Dendritic cell treated with granulocyte-macrophage colony-stimulating factor and Interleukin-4, amounts not matched to agents 40 ng/mL and 50 ng/mL, for 4 days (primary cell): ENCODE measurements at regions not wholly inside any gene's neighbourhood (a gene's known extent, or its start where the extent isn't known, plus 50 kb on each side); places are given as distances from the start of the nearest gene placed in this dataset.
"Not testable (repeated sequence)": the region's sequence is repeated elsewhere in the genome, so short reads cannot be mapped to it uniquely, and the experiment has no call there.

Experiments used
- H3K27ac Mint-ChIP-seq: one replicate; pipeline ENCODE4 v1.8.0; 2022; ENCODE audit warnings: mild to moderate bottlenecking, mixed read lengths
- H3K27me3 Mint-ChIP-seq: one replicate; pipeline ENCODE4 v1.8.0; 2022; ENCODE audit warnings: mild to moderate bottlenecking, mixed read lengths
- H3K36me3 Mint-ChIP-seq: one replicate; pipeline ENCODE4 v1.8.0; 2022; ENCODE audit warnings: low read depth, mixed read lengths
- H3K4me1 Mint-ChIP-seq: one replicate; pipeline ENCODE4 v1.8.0; 2022; ENCODE audit warnings: low read depth, mixed read lengths
- H3K4me3 Mint-ChIP-seq: one replicate; pipeline ENCODE4 v1.8.0; 2022; ENCODE audit warnings: mild to moderate bottlenecking, moderate library complexity, mixed read lengths
- H3K9me3 Mint-ChIP-seq: one replicate; pipeline ENCODE4 v1.8.0; 2022; ENCODE audit warnings: mixed read lengths
- intact Hi-C: fragments of 100-400 bp; cut with micrococcal nuclease; formaldehyde crosslinking; loops from one replicate; pipeline ENCODE4 v1.15.0; 2022

DNA sequence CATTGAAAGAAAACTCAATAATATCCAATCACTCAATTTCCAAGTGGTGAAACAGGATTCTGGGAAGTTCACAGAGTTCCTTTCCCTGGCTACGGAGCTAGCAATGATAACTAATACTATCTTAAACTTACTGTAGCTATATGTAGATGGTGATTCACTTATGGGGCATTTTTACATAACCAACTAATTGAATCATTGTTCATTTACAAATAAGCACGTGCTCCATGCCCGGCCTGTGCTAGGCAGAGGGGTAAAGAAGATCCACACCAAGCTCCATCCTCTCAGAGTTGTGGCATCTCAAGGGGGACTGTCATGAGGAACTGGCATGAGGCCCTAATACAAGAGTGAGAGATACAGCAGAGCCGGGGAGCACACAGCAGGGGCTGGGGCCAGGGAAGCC lies 176.3 kb downstream of the ANKRD30B start:
- no peaks in the 10 kb centered on the region for H3K36me3 Mint-ChIP-seq
- no peaks in the 10 kb centered on the region for H3K4me1 Mint-ChIP-seq
- H3K27me3 Mint-ChIP-seq: no peaks in the 10 kb centered on the region
- H3K9me3 Mint-ChIP-seq: peaks cover 18% of the 10 kb centered on the region
- no peak overlapping the region for H3K4me3 Mint-ChIP-seq
- intact Hi-C loops: no loop called here
- no peak overlapping the region for H3K27ac Mint-ChIP-seq

GRCh38 chr18:14925281-14925709 lies 177.3 kb downstream of the ANKRD30B start:
- H3K4me1 Mint-ChIP-seq: no peaks in the 10 kb centered on the region
- H3K27ac Mint-ChIP-seq: no peak overlapping the region

GRCh38 chr18:14927701-14928100 lies 179.7 kb downstream of the ANKRD30B start:
- no peaks in the 10 kb centered on the region for H3K27me3 Mint-ChIP-seq
- H3K9me3 Mint-ChIP-seq: no peaks in the 10 kb centered on the region
- no peaks in the 10 kb centered on the region for H3K4me1 Mint-ChIP-seq
- intact Hi-C loops: no loop called here
- no peaks in the 10 kb centered on the region for H3K36me3 Mint-ChIP-seq
- no peak overlapping the region for H3K4me3 Mint-ChIP-seq
- no peak overlapping the region for H3K27ac Mint-ChIP-seq

More at GRCh38 chr18:14925281-14925709, 177.3 kb downstream of the ANKRD30B start:
- Mint-ChIP-seq H3K9me3 (peaks cover 18% of the 10 kb centered on the region), H3K4me3 (no peak overlapping the region), H3K27me3 (no peaks in the 10 kb centered on the region), H3K36me3 (no peaks in the 10 kb centered on the region)
- intact Hi-C loops: no loop called here

DNA sequence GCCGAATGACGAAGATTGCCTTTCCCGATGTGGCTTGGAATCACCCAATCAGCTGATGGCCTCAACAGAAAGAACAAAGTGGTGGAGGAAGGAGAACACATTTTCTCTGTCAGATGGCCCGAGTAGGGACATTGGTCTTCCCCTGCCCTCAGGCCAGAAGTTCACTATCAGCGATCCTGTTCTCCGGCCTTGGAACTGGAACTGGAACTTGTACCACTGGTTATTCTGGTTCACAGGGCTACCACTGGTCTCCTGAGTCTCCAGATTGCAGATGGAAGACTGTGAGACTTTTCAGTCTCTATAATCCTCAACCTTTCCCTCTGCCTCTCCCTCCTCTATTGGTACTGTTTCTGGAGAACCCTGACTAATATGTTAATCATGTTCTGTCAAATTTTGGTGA lies 180.4 kb downstream of the ANKRD30B start:
- H3K27me3 Mint-ChIP-seq: no peaks in the 10 kb centered on the region
- H3K36me3 Mint-ChIP-seq: no peaks in the 10 kb centered on the region

DNA sequence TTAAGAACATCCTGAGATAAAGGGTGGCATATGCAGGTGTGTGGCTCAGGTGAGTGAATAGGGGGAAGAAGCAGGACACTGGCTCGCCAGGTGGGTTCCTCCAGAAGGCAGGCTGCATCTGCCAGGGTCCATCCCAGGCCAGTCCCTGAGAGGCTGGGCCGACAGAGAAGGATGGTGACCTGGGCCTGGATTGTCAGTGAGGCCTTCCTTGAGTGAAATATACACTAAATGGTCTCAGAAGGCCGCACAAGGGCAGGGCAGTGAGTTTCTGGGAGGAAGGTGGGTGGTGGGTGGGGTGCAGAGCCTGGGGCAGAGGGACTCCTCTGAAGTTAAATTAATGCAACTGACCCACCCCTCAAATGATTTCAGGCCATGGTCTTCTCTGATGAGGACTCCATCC lies 182.1 kb downstream of the ANKRD30B start:
- Mint-ChIP-seq H3K4me3 (no peak overlapping the region), H3K27me3 (no peaks in the 10 kb centered on the region), H3K4me1 (no peaks in the 10 kb centered on the region), H3K36me3 (no peaks in the 10 kb centered on the region), H3K27ac (no peak overlapping the region), H3K9me3 (no peaks in the 10 kb centered on the region)
- intact Hi-C loops: no loop called here

More for the DNA sequence above, 180.4 kb downstream of the ANKRD30B start:
- no peak overlapping the region for H3K27ac Mint-ChIP-seq
- no peak overlapping the region for H3K4me3 Mint-ChIP-seq
- H3K9me3 Mint-ChIP-seq: no peaks in the 10 kb centered on the region
- no peaks in the 10 kb centered on the region for H3K4me1 Mint-ChIP-seq
- intact Hi-C loops: no loop called here

GRCh38 chr18:14930576-14930975 lies 182.6 kb downstream of the ANKRD30B start:
- Mint-ChIP-seq H3K9me3 (no peaks in the 10 kb centered on the region), H3K27me3 (no peaks in the 10 kb centered on the region)
- intact Hi-C loops: no loop called here

GRCh38 chr18:14933049-14933851 lies 185.3 kb downstream of the ANKRD30B start:
- Mint-ChIP-seq H3K36me3 (no peaks in the 10 kb centered on the region), H3K27ac (no peak overlapping the region), H3K4me3 (no peak overlapping the region), H3K9me3 (no peaks in the 10 kb centered on the region), H3K4me1 (no peaks in the 10 kb centered on the region), H3K27me3 (no peaks in the 10 kb centered on the region)
- intact Hi-C loops: no loop called here

More at GRCh38 chr18:14930576-14930975, 182.6 kb downstream of the ANKRD30B start:
- Mint-ChIP-seq H3K4me3 (no peak overlapping the region), H3K27ac (no peak overlapping the region), H3K4me1 (no peaks in the 10 kb centered on the region), H3K36me3 (no peaks in the 10 kb centered on the region)

GRCh38 chr18:14933964-14934363 lies 186.0 kb downstream of the ANKRD30B start:
- Mint-ChIP-seq H3K27ac (no peak overlapping the region), H3K27me3 (no peaks in the 10 kb centered on the region), H3K4me3 (no peak overlapping the region), H3K4me1 (no peaks in the 10 kb centered on the region), H3K9me3 (no peaks in the 10 kb centered on the region), H3K36me3 (no peaks in the 10 kb centered on the region)
- intact Hi-C loops: no loop called here

- no peak overlapping the region for H3K27ac Mint-ChIP-seq
- H3K9me3 Mint-ChIP-seq: no peaks in the 10 kb centered on the region
- H3K4me3 Mint-ChIP-seq: no peak overlapping the region
- no peaks in the 10 kb centered on the region for H3K36me3 Mint-ChIP-seq
- no peaks in the 10 kb centered on the region for H3K27me3 Mint-ChIP-seq
- intact Hi-C loops: no loop called here
- H3K4me1 Mint-ChIP-seq: no peaks in the 10 kb centered on the region
Measured at GRCh38 chr18:14935210-14935609, 187.2 kb downstream of the ANKRD30B start.

GRCh38 chr18:14936313-14936712 lies 188.3 kb downstream of the ANKRD30B start:
- Mint-ChIP-seq H3K4me3 (no peak overlapping the region), H3K36me3 (no peaks in the 10 kb centered on the region), H3K4me1 (no peaks in the 10 kb centered on the region), H3K27me3 (no peaks in the 10 kb centered on the region), H3K27ac (no peak overlapping the region), H3K9me3 (no peaks in the 10 kb centered on the region)
- intact Hi-C loops: no loop called here

GRCh38 chr18:14937271-14937670 lies 189.3 kb downstream of the ANKRD30B start:
- no peak overlapping the region for H3K27ac Mint-ChIP-seq
- no peak overlapping the region for H3K4me3 Mint-ChIP-seq
- no peaks in the 10 kb centered on the region for H3K36me3 Mint-ChIP-seq
- H3K27me3 Mint-ChIP-seq: no peaks in the 10 kb centered on the region
- no peaks in the 10 kb centered on the region for H3K4me1 Mint-ChIP-seq
- H3K9me3 Mint-ChIP-seq: no peaks in the 10 kb centered on the region
- intact Hi-C loops: no loop called here

DNA sequence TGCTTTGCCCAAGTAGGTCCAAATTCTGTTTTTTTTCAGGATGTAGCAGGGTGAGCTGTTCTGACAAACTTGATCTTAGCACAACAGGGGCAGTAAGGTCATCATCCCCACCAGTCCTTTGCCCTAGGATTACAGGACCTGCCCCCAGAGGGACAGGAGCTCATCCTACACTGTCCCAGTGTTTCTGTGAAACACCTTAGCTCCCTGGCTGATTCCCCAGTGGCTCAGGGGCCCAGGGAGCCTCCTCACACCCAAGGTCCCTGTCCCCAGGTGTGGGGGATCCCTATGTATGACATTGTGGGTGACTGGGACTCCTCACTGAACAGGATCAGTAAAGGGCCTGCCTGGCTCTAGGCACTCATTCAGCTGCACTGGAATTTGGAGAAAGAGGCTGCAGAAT lies 191.2 kb downstream of the ANKRD30B start:
- no peak overlapping the region for H3K4me3 Mint-ChIP-seq
- H3K4me1 Mint-ChIP-seq: no peaks in the 10 kb centered on the region
- H3K27ac Mint-ChIP-seq: no peak overlapping the region
- no peaks in the 10 kb centered on the region for H3K36me3 Mint-ChIP-seq
- H3K9me3 Mint-ChIP-seq: no peaks in the 10 kb centered on the region
- no peaks in the 10 kb centered on the region for H3K27me3 Mint-ChIP-seq
- intact Hi-C loops: no loop called here

GRCh38 chr18:14940106-14940505 lies 192.1 kb downstream of the ANKRD30B start:
- H3K4me3 Mint-ChIP-seq, H3K4me1 Mint-ChIP-seq, intact Hi-C loops, H3K27me3 Mint-ChIP-seq, H3K9me3 Mint-ChIP-seq, H3K36me3 Mint-ChIP-seq, H3K27ac Mint-ChIP-seq: not testable (repeated sequence)

DNA sequence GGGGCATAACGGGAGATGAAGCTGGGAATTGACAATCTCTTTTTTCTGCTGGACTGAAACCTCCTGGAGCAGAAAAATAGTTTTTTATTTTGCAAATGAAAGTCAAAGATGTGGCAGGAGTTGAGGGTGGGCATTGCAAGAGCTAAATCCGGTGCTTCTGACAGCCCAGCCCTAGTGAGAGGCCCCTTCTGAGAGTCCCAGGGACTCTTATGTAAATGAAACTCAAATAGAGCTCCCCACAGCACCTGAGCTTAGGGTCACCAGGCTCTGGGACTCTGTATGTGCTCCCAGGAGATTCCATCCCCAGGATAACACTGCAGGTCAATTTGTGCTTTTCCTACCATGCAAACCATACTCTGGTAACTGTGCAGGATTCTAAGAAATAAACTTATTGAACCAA lies 192.8 kb downstream of the ANKRD30B start:
- Mint-ChIP-seq H3K36me3 (no peaks in the 10 kb centered on the region), H3K27ac (no peak overlapping the region), H3K4me3 (no peak overlapping the region), H3K27me3 (no peaks in the 10 kb centered on the region), H3K9me3 (no peaks in the 10 kb centered on the region), H3K4me1 (no peaks in the 10 kb centered on the region)
- intact Hi-C loops: no loop called here

GRCh38 chr18:14941256-14941655 lies 193.3 kb downstream of the ANKRD30B start:
- Mint-ChIP-seq H3K4me1 (no peaks in the 10 kb centered on the region), H3K27ac (no peak overlapping the region), H3K36me3 (no peaks in the 10 kb centered on the region), H3K27me3 (no peaks in the 10 kb centered on the region), H3K4me3 (no peak overlapping the region), H3K9me3 (no peaks in the 10 kb centered on the region)
- intact Hi-C loops: no loop called here
